ENCODE measurements at regions not wholly inside any gene's neighbourhood (a gene's known extent, or its start where the extent isn't known, plus 50 kb on each side); places are given as distances from the start of the nearest gene placed in this dataset.
"Not testable (repeated sequence)": the region's sequence is repeated elsewhere in the genome, so short reads cannot be mapped to it uniquely, and the experiment has no call there.

GRCh38 chr1:194014014-194014413, 827.6 kb upstream of the B3GALT2 start:
- no peak for DNase-seq (ENCODE audit: low read depth in 3 of 3)

- DNase-seq (ENCODE audit: low read depth in 3 of 3): no peak
Observed at GRCh38 chr1:194013561-194013960, 827.1 kb upstream of the B3GALT2 start.

- DNase-seq (ENCODE audit: low read depth in 3 of 3): no peak
Observed at GRCh38 chr1:194004146-194004545, 817.7 kb upstream of the B3GALT2 start.

GRCh38 chr1:194001726-194002350, 815.4 kb upstream of the B3GALT2 start:
- DNase-seq (ENCODE audit: low read depth in 3 of 3): not testable (repeated sequence)

GRCh38 chr1:193988885-193989284, 802.5 kb upstream of the B3GALT2 start:
- DNase-seq (ENCODE audit: low read depth in 3 of 3): no peak

- DNase-seq (ENCODE audit: low read depth in 3 of 3): no peak
Observed at GRCh38 chr1:193979219-193979618, 792.8 kb upstream of the B3GALT2 start.

- DNase-seq (ENCODE audit: low read depth in 3 of 3): no peak
Observed at GRCh38 chr1:193974286-193974798, 787.9 kb upstream of the B3GALT2 start.

GRCh38 chr1:193973428-193973827, 787.0 kb upstream of the B3GALT2 start:
- no peak for DNase-seq (ENCODE audit: low read depth in 3 of 3)

- no peak for DNase-seq (ENCODE audit: low read depth in 3 of 3)
Observed at GRCh38 chr1:193971595-193971994, 785.2 kb upstream of the B3GALT2 start.

- DNase-seq (ENCODE audit: low read depth in 3 of 3): no peak
Observed at GRCh38 chr1:193960499-193960898, 774.1 kb upstream of the B3GALT2 start.

- DNase-seq (ENCODE audit: low read depth in 3 of 3): no peak
Observed at GRCh38 chr1:193960040-193960439, 773.6 kb upstream of the B3GALT2 start.

GRCh38 chr1:193957556-193958095, 771.2 kb upstream of the B3GALT2 start:
- DNase-seq (ENCODE audit: low read depth in 3 of 3): no peak

GRCh38 chr1:193952778-193953374, 766.5 kb upstream of the B3GALT2 start:
- DNase-seq (ENCODE audit: low read depth in 3 of 3): no peak

- DNase-seq (ENCODE audit: low read depth in 3 of 3): no peak
Observed at GRCh38 chr1:193951984-193952383, 765.6 kb upstream of the B3GALT2 start.

GRCh38 chr1:193944454-193944853, 758.0 kb upstream of the B3GALT2 start:
- no peak for DNase-seq (ENCODE audit: low read depth in 3 of 3)

- no peak for DNase-seq (ENCODE audit: low read depth in 3 of 3)
Observed at GRCh38 chr1:193940176-193940575, 753.8 kb upstream of the B3GALT2 start.

- DNase-seq (ENCODE audit: low read depth in 3 of 3): no peak
Observed at GRCh38 chr1:193939585-193939984, 753.2 kb upstream of the B3GALT2 start.

- no peak for DNase-seq (ENCODE audit: low read depth in 3 of 3)
Observed at GRCh38 chr1:193937308-193937707, 750.9 kb upstream of the B3GALT2 start.

GRCh38 chr1:193932979-193933378, 746.6 kb upstream of the B3GALT2 start:
- DNase-seq (ENCODE audit: low read depth in 3 of 3): no peak

GRCh38 chr1:193931356-193931755, 744.9 kb upstream of the B3GALT2 start:
- no peak for DNase-seq (ENCODE audit: low read depth in 3 of 3)

- DNase-seq (ENCODE audit: low read depth in 3 of 3): no peak
Observed at GRCh38 chr1:193929374-193930033, 743.1 kb upstream of the B3GALT2 start.

- DNase-seq (ENCODE audit: low read depth in 3 of 3): no peak
Observed at GRCh38 chr1:193927550-193927949, 741.1 kb upstream of the B3GALT2 start.

- no peak for DNase-seq (ENCODE audit: low read depth in 3 of 3)
Observed at GRCh38 chr1:193926956-193927355, 740.5 kb upstream of the B3GALT2 start.
